ENCODE measurements at regions not wholly inside any gene's neighbourhood (a gene's known extent, or its start where the extent isn't known, plus 50 kb on each side); places are given as distances from the start of the nearest gene placed in this dataset.

DNA sequence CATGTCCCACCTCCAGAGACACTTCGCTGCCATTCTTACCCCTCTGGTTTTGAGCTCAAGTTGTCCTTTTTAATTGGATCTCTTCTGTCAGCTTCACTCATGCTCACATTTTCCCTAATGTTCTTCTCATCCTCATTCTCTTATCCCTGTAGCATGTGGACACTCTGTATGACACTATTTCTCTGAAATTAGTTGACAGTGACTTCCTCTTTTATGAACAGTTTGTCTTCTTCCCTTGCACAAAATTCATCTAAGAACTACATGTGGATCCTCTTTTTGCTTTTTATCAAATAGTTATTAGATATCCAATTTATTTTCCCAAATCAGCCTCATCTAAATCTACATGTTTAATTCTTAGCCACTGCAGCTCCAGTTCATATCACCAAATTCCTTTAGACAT, 676.2 kb downstream of the MAT2B start:
- no peak for TF ChIP-seq EZH2 (IDR thresholded peaks at IDR 0.05)
- no peak for TF ChIP-seq POLR2AphosphoS5 (IDR thresholded peaks at IDR 0.05; ENCODE audit: borderline replicate concordance, low read depth, low read length)
